ENCODE measurements at regions not wholly inside any gene's neighbourhood (a gene's known extent, or its start where the extent isn't known, plus 50 kb on each side); places are given as distances from the start of the nearest gene placed in this dataset.
A peak's percentile ranks its signal among the peaks of the same experiment; 100 is the strongest.

GRCh38 chr4:56186808-56187523, 200.3 kb downstream of the AASDH start:
- no peaks in the 10 kb centered on the region for H3K9me3 ChIP-seq
- no peak overlapping the region for H3K4me2 ChIP-seq
- H3K27ac ChIP-seq = no peak overlapping the region
- ChIA-PET CTCF (no interaction called here), POLR2A (no interaction called here)
- FAIRE-seq (no peak), DNase-seq (ENCODE audit: low read depth in 1 of 2, low spot score in 1 of 2) (no peak), ATAC-seq (no peak)
- TF ChIP-seq POLR2AphosphoS2 (conservative IDR thresholded peaks at IDR 0.05; ENCODE audit: low read length) = no peak
- no peak for TF ChIP-seq CBX8 (IDR thresholded peaks at IDR 0.05)
- no peak for TF ChIP-seq USF2 (IDR thresholded peaks at IDR 0.05)
- no peak for TF ChIP-seq ESRRA (IDR thresholded peaks at IDR 0.05; ENCODE audit: borderline replicate concordance, low read length)
- TF ChIP-seq RAD21 (conservative IDR thresholded peaks at IDR 0.05 in 1 of 2, IDR thresholded peaks at IDR 0.05 in 1 of 2) = no peak
- TF ChIP-seq EP300 (IDR thresholded peaks at IDR 0.05) = no peak
- no peak for TF ChIP-seq ATOH8 (CRISPR knock-in tag; IDR thresholded peaks at IDR 0.05; ENCODE audit: low read depth)
- TF ChIP-seq EHF (CRISPR knock-in tag; IDR thresholded peaks at IDR 0.05) = no peak
- no peak overlapping the region for H3K4me3 ChIP-seq
- no peaks in the 10 kb centered on the region for H3K4me1 ChIP-seq
- 63% methylated on average over 9 of the region's 9 CpGs for WGBS (ENCODE audit: missing lambda C conversion rate)

GRCh38 chr4:56185901-56186300, 201.4 kb downstream of the AASDH start:
- WGBS (ENCODE audit: missing lambda C conversion rate) = 57% methylated on average over 4 of the region's 4 CpGs
- Histone ChIP-seq H3K4me2 (no peak overlapping the region), H3K27ac (no peak overlapping the region), H3K4me1 (no peaks in the 10 kb centered on the region), H3K9me3 (no peaks in the 10 kb centered on the region), H3K4me3 (no peak overlapping the region)
- DNase-seq (ENCODE audit: low read depth in 1 of 2, low spot score in 1 of 2) = no peak
- no peak for ATAC-seq
- POLR2A ChIA-PET = no interaction called here
- FAIRE-seq = no peak
- no peak for TF ChIP-seq ESRRA (IDR thresholded peaks at IDR 0.05; ENCODE audit: borderline replicate concordance, low read length)
- TF ChIP-seq HOXB5 (CRISPR knock-in tag; IDR thresholded peaks at IDR 0.05) = no peak
- no peak for TF ChIP-seq MAFK (IDR thresholded peaks at IDR 0.05; ENCODE audit: partially characterized antibody)
- TF ChIP-seq JUNB (IDR thresholded peaks at IDR 0.05) = no peak
- no peak for TF ChIP-seq RAD21 (conservative IDR thresholded peaks at IDR 0.05 in 1 of 2, IDR thresholded peaks at IDR 0.05 in 1 of 2)
- CTCF ChIA-PET = no interaction called here

- ChIA-PET POLR2A (no interaction called here), CTCF (no interaction called here)
- no peak for FAIRE-seq
- DNase-seq (ENCODE audit: low read depth in 1 of 2, low spot score in 1 of 2) = no peak
- Histone ChIP-seq H3K9me3 (no peaks in the 10 kb centered on the region), H3K4me2 (no peak overlapping the region), H3K4me1 (no peaks in the 10 kb centered on the region), H3K27ac (no peak overlapping the region), H3K4me3 (no peak overlapping the region)
- TF ChIP-seq RNF2 (IDR thresholded peaks at IDR 0.05; ENCODE audit: borderline replicate concordance, low read depth) (no peak), SREBF2 (IDR thresholded peaks at IDR 0.05) (no peak), MAFK (IDR thresholded peaks at IDR 0.05; ENCODE audit: partially characterized antibody) (peak; percentile 86)
- ATAC-seq = no peak
- WGBS (ENCODE audit: missing lambda C conversion rate) = 51% methylated on average over 6 of the region's 6 CpGs
Observed at GRCh38 chr4:56184214-56184613, 203.1 kb downstream of the AASDH start.

- 67% methylated on average over 11 of the region's 11 CpGs for WGBS (ENCODE audit: missing lambda C conversion rate)
- DNase-seq (ENCODE audit: low read depth in 1 of 2, low spot score in 1 of 2) (peak in 1 of 2 experiments; percentile 18), ATAC-seq (peak in 1 of 2 experiments; percentile 71; a peak in 5 of 6 replicates), FAIRE-seq (no peak)
- no peak for TF ChIP-seq BHLHE40 (IDR thresholded peaks at IDR 0.05; ENCODE audit: low read depth, low read length)
- no peak for TF ChIP-seq ELK1 (IDR thresholded peaks at IDR 0.05; ENCODE audit: low read depth, low read length)
- no peak for TF ChIP-seq CHD2 (IDR thresholded peaks at IDR 0.05; ENCODE audit: low read length, partially characterized antibody)
- no peak for TF ChIP-seq MAZ (IDR thresholded peaks at IDR 0.05; ENCODE audit: borderline replicate concordance, low read depth, low read length)
- no peak for TF ChIP-seq POLR2AphosphoS2 (conservative IDR thresholded peaks at IDR 0.05; ENCODE audit: low read length)
- no peak for TF ChIP-seq JUN (IDR thresholded peaks at IDR 0.05)
- TF ChIP-seq MAFK (IDR thresholded peaks at IDR 0.05; ENCODE audit: partially characterized antibody) = no peak
- TF ChIP-seq POLR2A (IDR thresholded peaks at IDR 0.05; ENCODE audit: low read length) = no peak
- no peak for TF ChIP-seq HMGXB4 (CRISPR knock-in tag; IDR thresholded peaks at IDR 0.05; ENCODE audit: borderline replicate concordance)
- no peak for TF ChIP-seq KDM1A (IDR thresholded peaks at IDR 0.05; ENCODE audit: low read depth)
- no peak for TF ChIP-seq HOXB13 (CRISPR knock-in tag; IDR thresholded peaks at IDR 0.05; ENCODE audit: low read depth)
- TF ChIP-seq ZFP36 (IDR thresholded peaks at IDR 0.05; ENCODE audit: borderline replicate concordance, partially characterized antibody) = no peak
- H3K4me2 ChIP-seq = no peak overlapping the region
- H3K27ac ChIP-seq = no peak overlapping the region
- H3K9me3 ChIP-seq = no peaks in the 10 kb centered on the region
- no peak overlapping the region for H3K4me3 ChIP-seq
- POLR2A ChIA-PET = no interaction called here
- CTCF ChIA-PET = interaction anchor here (0.6 kb wide), 1 partner anchor 296 kb away, joined by 3 read pairs; no protein-coding TSS in a partner anchor
- H3K4me1 ChIP-seq = no peaks in the 10 kb centered on the region
Observed at GRCh38 chr4:56183344-56183959, 203.8 kb downstream of the AASDH start.

All from A549 (cell line).